Mesendoderm (in vitro differentiated cells): ENCODE measurements at regions not wholly inside any gene's neighbourhood (a gene's known extent, or its start where the extent isn't known, plus 50 kb on each side); places are given as distances from the start of the nearest gene placed in this dataset.
A peak's percentile ranks its signal among the peaks of the same experiment; 100 is the strongest.

Experiments
- DNase-seq: peaks from one replicate; pipeline ENCODE4 v3.0.0; 2013
- H2AK5ac ChIP-seq: 2 replicates; pipeline ENCODE4 v1.6.1; 2013; ENCODE audit warnings: low read length, inconsistent platforms
- H2BK120ac ChIP-seq: 2 replicates; pipeline ENCODE4 v1.6.1; 2013; ENCODE audit warnings: low read depth, mild to moderate bottlenecking, low read length, moderate library complexity, mixed read lengths
- H2BK15ac ChIP-seq: replicated peaks from 2 replicates; pipeline ENCODE4 v1.6.1; 2013; ENCODE audit warnings: low read depth, mild to moderate bottlenecking, moderate library complexity
- H2BK5ac ChIP-seq: 2 replicates; pipeline ENCODE4 v1.6.1; 2013; ENCODE audit warnings: low read length, inconsistent platforms
- H3K18ac ChIP-seq: 2 replicates; pipeline ENCODE4 v1.6.1; 2013; ENCODE audit warnings: mild to moderate bottlenecking, low read length, mixed read lengths
- H3K23ac ChIP-seq: one replicate; pipeline ENCODE4 v1.6.1; 2013; ENCODE audit warnings: low read length
- H3K27ac ChIP-seq: 2 replicates; pipeline ENCODE4 v1.5.1; 2013; ENCODE audit warnings: low read depth, mild to moderate bottlenecking, inconsistent platforms, low read length, moderate library complexity
- H3K27me3 ChIP-seq: 2 replicates; pipeline ENCODE4 v1.6.1; 2013; ENCODE audit warnings: low read length, control low read depth, mild to moderate bottlenecking, inconsistent platforms; ENCODE audit not compliant: insufficient read depth, poor library complexity
- H3K36me3 ChIP-seq: 2 replicates; pipeline ENCODE4 v1.6.1; 2013; ENCODE audit warnings: low read length, inconsistent platforms; ENCODE audit not compliant: control insufficient read depth, insufficient read depth
- H3K4ac ChIP-seq: one replicate; pipeline ENCODE4 v1.6.1; 2013; ENCODE audit warnings: low read depth, mild to moderate bottlenecking, low read length, moderate library complexity
- H3K4me1 ChIP-seq: 2 replicates; pipeline ENCODE4 v1.6.1; 2013; ENCODE audit warnings: low read depth, low read length, inconsistent platforms; ENCODE audit not compliant: control insufficient read depth
- H3K4me2 ChIP-seq: 2 replicates; pipeline ENCODE4 v1.6.1; 2013; ENCODE audit warnings: low read length
- H3K4me3 ChIP-seq: 2 replicates; pipeline ENCODE4 v1.5.1; 2013; ENCODE audit warnings: mild to moderate bottlenecking, low read length
- H3K56ac ChIP-seq: one replicate; pipeline ENCODE4 v1.6.1; 2013; ENCODE audit warnings: low read length
- H3K79me1 ChIP-seq: 2 replicates; pipeline ENCODE4 v1.6.1; 2013; ENCODE audit warnings: low read length, inconsistent platforms
- H3K79me2 ChIP-seq: 2 replicates; pipeline ENCODE4 v1.6.1; 2013; ENCODE audit warnings: mild to moderate bottlenecking, low read length; ENCODE audit not compliant: control insufficient read depth, insufficient read depth
- H3K9ac ChIP-seq: 2 replicates; pipeline ENCODE4 v1.6.1; 2013; ENCODE audit warnings: low read length, inconsistent platforms
- H4K5ac ChIP-seq: one replicate; pipeline ENCODE4 v1.6.1; 2013; ENCODE audit warnings: low read length
- H4K8ac ChIP-seq: one replicate; pipeline ENCODE4 v1.6.1; 2013; ENCODE audit warnings: low read depth, mild to moderate bottlenecking, control low read depth, low read length, moderate library complexity
- WGBS: extraction: QIAGEN DNeasy Blood & Tissue Kit; methylation state at CpG from one replicate; pipeline ENCODE4 v1.1.7; 2013; ENCODE audit warnings: low lambda C conversion rate, missing lambda C conversion rate; ENCODE audit not compliant: insufficient coverage; ENCODE audit errors: extremely low coverage; 5-methylcytosine and 5-hydroxymethylcytosine counted together

DNA sequence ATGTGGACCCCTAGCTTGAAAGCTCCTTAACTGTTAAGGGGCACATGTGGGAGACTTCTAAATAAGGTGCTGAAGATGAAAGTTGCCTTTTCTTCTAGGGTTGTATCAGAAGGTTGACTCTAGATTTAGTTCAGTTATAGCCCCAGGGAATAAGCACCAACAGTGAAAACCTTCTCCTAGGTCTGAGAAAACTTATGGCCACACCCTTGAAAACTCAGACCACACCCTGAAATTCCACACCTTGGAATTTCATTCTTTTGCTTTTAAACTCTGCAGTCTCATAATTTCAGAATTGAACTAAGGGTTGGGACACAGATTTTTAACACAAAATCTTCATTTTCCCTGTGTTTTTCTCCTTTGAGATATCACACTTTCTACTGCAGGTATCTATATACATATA lies 355.8 kb upstream of the IL12A start:
- Histone ChIP-seq H3K36me3 (no peaks in the 10 kb centered on the region), H2BK120ac (peak overlapping the region; percentile 85), H2BK5ac (no peak overlapping the region), H3K4me2 (no peak overlapping the region), H3K4me1 (peaks cover 14% of the 10 kb centered on the region), H3K18ac (peak overlapping the region; percentile 85), H3K27me3 (no peaks in the 10 kb centered on the region), H4K5ac (no peak overlapping the region), H3K56ac (peak overlapping the region; percentile 42), H3K79me1 (no peaks in the 10 kb centered on the region), H2BK15ac (no peak overlapping the region), H3K9ac (no peak overlapping the region), H3K27ac (peak overlapping the region; percentile 13), H2AK5ac (peak overlapping the region; percentile 67), H3K23ac (no peak overlapping the region), H3K4ac (peak overlapping the region; percentile 91), H4K8ac (no peak overlapping the region), H3K79me2 (no peaks in the 10 kb centered on the region), H3K4me3 (no peak overlapping the region)
- DNase-seq: no peak

DNA sequence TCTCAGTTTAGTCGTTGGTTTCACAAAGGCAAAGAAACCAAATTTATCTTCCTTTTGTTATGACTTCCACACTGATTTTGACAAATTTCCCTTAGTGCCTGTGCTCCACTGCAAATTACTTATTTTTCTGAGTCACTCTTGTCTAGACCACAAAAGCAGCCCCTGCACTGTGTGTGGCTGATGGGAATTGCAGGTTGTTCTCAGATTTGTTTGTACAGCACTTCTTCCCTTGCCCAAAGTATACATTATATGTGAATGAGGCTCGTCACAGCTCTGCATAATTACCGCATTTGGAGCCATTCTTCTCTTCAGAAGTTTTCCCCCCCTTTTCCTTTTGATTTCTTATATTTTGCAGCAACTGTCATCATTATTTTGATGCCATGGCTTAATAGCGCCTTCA lies 354.2 kb upstream of the IL12A start:
- no peaks in the 10 kb centered on the region for H3K36me3 ChIP-seq
- H3K27ac ChIP-seq: no peak overlapping the region
- no peaks in the 10 kb centered on the region for H3K79me2 ChIP-seq
- peak overlapping the region; percentile 23 for H2BK5ac ChIP-seq
- H4K5ac ChIP-seq: no peak overlapping the region
- peaks cover 12% of the 10 kb centered on the region for H3K4me1 ChIP-seq
- H2BK120ac ChIP-seq: no peak overlapping the region
- no peak overlapping the region for H3K4me3 ChIP-seq
- no peak overlapping the region for H3K4me2 ChIP-seq
- no peak overlapping the region for H2AK5ac ChIP-seq
- H3K23ac ChIP-seq: no peak overlapping the region
- peak overlapping the region; percentile 20 for H3K18ac ChIP-seq
- no peaks in the 10 kb centered on the region for H3K27me3 ChIP-seq
- H3K79me1 ChIP-seq: no peaks in the 10 kb centered on the region
- peak overlapping the region; percentile 13 for H2BK15ac ChIP-seq
- peak overlapping the region; percentile 28 for H4K8ac ChIP-seq
- DNase-seq: no peak
- no peak overlapping the region for H3K56ac ChIP-seq
- WGBS: no CpG with 5 or more reads among the region's 4 CpGs
- no peak overlapping the region for H3K9ac ChIP-seq
- no peak overlapping the region for H3K4ac ChIP-seq

DNA sequence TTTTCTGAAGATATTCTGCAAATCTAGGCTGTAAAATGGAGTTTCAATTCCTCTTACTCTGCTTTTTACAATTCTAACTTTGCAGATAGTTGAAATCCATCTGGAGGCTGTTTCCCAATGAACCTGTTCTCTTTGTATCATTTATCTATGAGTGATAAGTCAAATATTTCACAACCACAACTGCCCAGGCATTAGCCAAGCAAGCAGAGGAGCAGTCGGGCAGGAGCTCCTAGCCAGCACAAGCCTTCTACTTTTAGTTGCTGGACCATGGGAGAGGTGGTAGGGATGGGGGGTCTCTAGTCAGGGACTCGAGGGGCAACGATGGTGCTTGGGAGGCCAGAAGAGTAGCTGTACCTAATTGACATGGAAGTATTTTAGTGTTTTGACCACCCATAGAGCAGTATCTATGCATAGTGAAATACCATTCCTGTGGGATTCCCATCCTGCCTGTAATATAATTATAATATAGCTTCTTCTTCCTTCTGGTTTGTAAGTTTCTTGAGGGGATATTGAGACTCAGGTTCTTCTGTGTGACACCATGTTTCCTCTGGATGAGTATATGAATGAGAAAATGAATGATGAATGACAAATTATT lies 353.5 kb upstream of the IL12A start:
- Histone ChIP-seq H3K4me2 (no peak overlapping the region), H2BK15ac (no peak overlapping the region), H3K79me1 (no peaks in the 10 kb centered on the region), H3K27me3 (no peaks in the 10 kb centered on the region), H3K4ac (no peak overlapping the region), H3K79me2 (no peaks in the 10 kb centered on the region), H2BK120ac (no peak overlapping the region), H3K18ac (peak overlapping the region; percentile 20), H3K4me1 (peaks cover 12% of the 10 kb centered on the region), H3K9ac (no peak overlapping the region), H3K27ac (peak overlapping the region; percentile 9), H2BK5ac (peak overlapping the region; percentile 23), H3K23ac (no peak overlapping the region), H3K4me3 (no peak overlapping the region), H4K5ac (no peak overlapping the region), H2AK5ac (no peak overlapping the region), H4K8ac (no peak overlapping the region), H3K56ac (peak overlapping the region; percentile 35), H3K36me3 (no peaks in the 10 kb centered on the region)
- peak; percentile 75 for DNase-seq
- WGBS: no CpG with 5 or more reads among the region's 3 CpGs

DNA sequence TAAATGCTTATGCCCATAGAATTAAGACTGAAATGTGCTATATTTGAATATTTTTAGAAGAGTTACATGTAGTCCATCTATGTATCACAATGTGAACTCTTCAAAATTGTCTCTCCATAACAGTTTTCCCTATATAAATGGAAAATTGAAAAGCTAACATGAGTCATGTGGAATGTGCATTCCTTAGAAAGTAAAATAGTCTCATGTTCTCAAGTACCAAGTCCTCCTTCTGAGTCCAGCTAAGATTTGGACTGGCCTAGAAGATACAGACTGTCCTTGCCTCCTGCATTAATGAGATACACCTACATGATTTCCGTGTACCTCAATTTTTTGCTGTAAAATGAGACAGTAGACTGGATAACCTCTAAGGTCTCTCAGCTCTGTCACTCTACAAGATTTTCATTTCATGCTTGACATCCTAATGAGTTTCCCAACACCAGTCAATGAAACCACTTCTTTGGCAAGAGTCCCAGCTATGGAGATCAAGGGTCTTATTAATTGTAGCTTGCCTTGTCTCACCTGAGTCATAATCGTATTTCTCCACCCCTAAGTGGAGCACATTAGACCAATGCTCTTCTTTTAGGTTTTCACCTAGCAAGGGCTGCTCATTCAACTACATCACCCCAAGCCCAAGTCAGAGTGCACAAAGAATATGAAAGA lies 350.6 kb upstream of the IL12A start:
- H4K8ac ChIP-seq: no peak overlapping the region

DNA sequence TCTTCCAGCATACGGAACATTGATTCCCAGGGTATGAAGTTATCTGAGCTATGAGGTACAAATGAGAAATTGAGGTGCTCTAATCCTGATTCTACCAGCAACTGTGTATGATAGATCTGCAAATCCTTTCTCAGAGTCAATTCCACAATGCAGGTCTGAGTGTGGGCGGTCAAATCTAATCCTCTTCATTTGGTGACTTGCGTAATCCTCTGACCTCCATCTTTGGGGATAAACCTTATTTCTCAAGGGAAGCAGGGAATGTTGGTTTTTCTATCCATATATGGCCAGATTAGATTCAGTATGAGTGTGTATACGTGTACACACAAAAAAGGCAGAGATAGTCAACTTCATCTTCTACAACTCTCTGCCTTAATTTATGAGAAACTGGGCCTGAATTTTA lies 348.4 kb upstream of the IL12A start:
- Histone ChIP-seq H2BK120ac (no peak overlapping the region), H3K79me2 (no peaks in the 10 kb centered on the region), H3K4me2 (no peak overlapping the region), H3K79me1 (no peaks in the 10 kb centered on the region), H3K27ac (no peak overlapping the region), H2BK5ac (no peak overlapping the region), H4K8ac (no peak overlapping the region), H2BK15ac (no peak overlapping the region), H3K4me3 (no peak overlapping the region), H3K27me3 (no peaks in the 10 kb centered on the region), H3K23ac (no peak overlapping the region), H2AK5ac (no peak overlapping the region), H3K36me3 (no peaks in the 10 kb centered on the region), H3K56ac (no peak overlapping the region), H3K9ac (no peak overlapping the region), H3K4ac (no peak overlapping the region), H4K5ac (no peak overlapping the region), H3K4me1 (no peaks in the 10 kb centered on the region), H3K18ac (no peak overlapping the region)
- WGBS: no CpG with 5 or more reads among the region's 4 CpGs
- no peak for DNase-seq

More for the DNA sequence above, 350.6 kb upstream of the IL12A start:
- no peak overlapping the region for H3K4ac ChIP-seq
- H2BK5ac ChIP-seq: no peak overlapping the region
- H3K79me2 ChIP-seq: no peaks in the 10 kb centered on the region
- no peak overlapping the region for H4K5ac ChIP-seq
- no peak overlapping the region for H3K56ac ChIP-seq
- no peak overlapping the region for H2AK5ac ChIP-seq
- WGBS: no CpG with 5 or more reads among the region's 2 CpGs
- H3K27ac ChIP-seq: no peak overlapping the region
- H3K36me3 ChIP-seq: no peaks in the 10 kb centered on the region
- no peak overlapping the region for H3K4me3 ChIP-seq
- H2BK15ac ChIP-seq: no peak overlapping the region
- no peak overlapping the region for H3K9ac ChIP-seq
- H2BK120ac ChIP-seq: no peak overlapping the region
- no peak overlapping the region for H3K18ac ChIP-seq
- H3K79me1 ChIP-seq: no peaks in the 10 kb centered on the region
- peaks cover 7% of the 10 kb centered on the region for H3K4me1 ChIP-seq
- no peak overlapping the region for H3K4me2 ChIP-seq
- no peaks in the 10 kb centered on the region for H3K27me3 ChIP-seq
- no peak for DNase-seq
- no peak overlapping the region for H3K23ac ChIP-seq

DNA sequence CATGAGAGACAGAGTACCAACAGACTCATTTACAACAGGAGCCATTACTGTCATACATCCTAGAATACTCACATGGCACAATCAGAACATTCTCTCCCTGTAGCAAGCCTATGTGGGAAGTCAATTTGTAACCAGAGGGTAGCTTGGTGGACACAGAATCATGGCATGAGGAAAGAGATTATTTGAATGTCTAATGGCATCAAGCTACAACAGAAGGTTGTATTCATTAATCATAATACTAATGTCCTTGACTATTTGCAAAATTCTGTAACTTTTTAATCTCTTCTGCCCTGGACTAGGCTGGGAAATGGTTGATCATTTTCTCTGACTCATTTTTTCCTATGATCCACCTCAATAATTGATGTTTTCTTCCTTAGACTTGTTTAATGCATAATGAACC lies 345.2 kb upstream of the IL12A start:
- H3K9ac ChIP-seq: no peak overlapping the region
- H2BK120ac ChIP-seq: no peak overlapping the region
- no peaks in the 10 kb centered on the region for H3K27me3 ChIP-seq
- no peak for DNase-seq
- H3K36me3 ChIP-seq: no peaks in the 10 kb centered on the region
- no peak overlapping the region for H3K18ac ChIP-seq
- no peak overlapping the region for H3K23ac ChIP-seq
- no peak overlapping the region for H3K27ac ChIP-seq
- H3K4me3 ChIP-seq: no peak overlapping the region
- H2BK5ac ChIP-seq: no peak overlapping the region
- H3K4ac ChIP-seq: no peak overlapping the region
- no peak overlapping the region for H2BK15ac ChIP-seq
- H2AK5ac ChIP-seq: no peak overlapping the region
- peaks cover 2% of the 10 kb centered on the region for H3K4me1 ChIP-seq
- H3K79me2 ChIP-seq: no peaks in the 10 kb centered on the region
- H3K79me1 ChIP-seq: no peaks in the 10 kb centered on the region
- no peak overlapping the region for H4K5ac ChIP-seq
- no peak overlapping the region for H3K56ac ChIP-seq
- no peak overlapping the region for H3K4me2 ChIP-seq
- H4K8ac ChIP-seq: no peak overlapping the region
